Left ventricle myocardium inferior (tissue), 1 donor: ENCODE measurements at regions not wholly inside any gene's neighbourhood (a gene's known extent, or its start where the extent isn't known, plus 50 kb on each side); places are given as distances from the start of the nearest gene placed in this dataset.
"Not testable (repeated sequence)": the region's sequence is repeated elsewhere in the genome, so short reads cannot be mapped to it uniquely, and the experiment has no call there.

ENCODE experiments used
- DNase-seq: peaks from one replicate; pipeline ENCODE4 v3.0.0-alpha.2; 2020
- H3K27ac ChIP-seq: fragments of 200-600 bp; replicated peaks from 2 replicates; pipeline ENCODE4 v1.8.0; 2021
- H3K27me3 ChIP-seq: fragments of 200-600 bp; 2 replicates; pipeline ENCODE4 v1.8.0; 2021; ENCODE audit warnings: low read depth
- H3K36me3 ChIP-seq: fragments of 200-600 bp; 2 replicates; pipeline ENCODE4 v1.8.0; 2021
- H3K4me1 ChIP-seq: fragments of 200-600 bp; 2 replicates; pipeline ENCODE4 v1.8.0; 2021
- H3K4me3 ChIP-seq: fragments of 200-600 bp; 2 replicates; pipeline ENCODE4 v1.8.0; 2021; ENCODE audit warnings: mild to moderate bottlenecking, moderate library complexity
- H3K9me3 ChIP-seq: fragments of 200-600 bp; replicated peaks from 2 replicates; pipeline ENCODE4 v1.8.0; 2021
- intact Hi-C: fragments of 100-400 bp; cut with micrococcal nuclease; formaldehyde crosslinking; loops from one replicate; pipeline ENCODE4 v1.11.0; 2022
- TF ChIP-seq, protein P1 (sequence below): fragments of 200-600 bp; IDR thresholded peaks from 2 replicates; pipeline ENCODE4 v1.8.0; 2021; ENCODE audit warnings: antibody characterized with exemption, mild to moderate bottlenecking, borderline replicate concordance
- donor health status: DM: no; HTN: yes; CAD: no; lungs with severe emphysema.

DNA sequence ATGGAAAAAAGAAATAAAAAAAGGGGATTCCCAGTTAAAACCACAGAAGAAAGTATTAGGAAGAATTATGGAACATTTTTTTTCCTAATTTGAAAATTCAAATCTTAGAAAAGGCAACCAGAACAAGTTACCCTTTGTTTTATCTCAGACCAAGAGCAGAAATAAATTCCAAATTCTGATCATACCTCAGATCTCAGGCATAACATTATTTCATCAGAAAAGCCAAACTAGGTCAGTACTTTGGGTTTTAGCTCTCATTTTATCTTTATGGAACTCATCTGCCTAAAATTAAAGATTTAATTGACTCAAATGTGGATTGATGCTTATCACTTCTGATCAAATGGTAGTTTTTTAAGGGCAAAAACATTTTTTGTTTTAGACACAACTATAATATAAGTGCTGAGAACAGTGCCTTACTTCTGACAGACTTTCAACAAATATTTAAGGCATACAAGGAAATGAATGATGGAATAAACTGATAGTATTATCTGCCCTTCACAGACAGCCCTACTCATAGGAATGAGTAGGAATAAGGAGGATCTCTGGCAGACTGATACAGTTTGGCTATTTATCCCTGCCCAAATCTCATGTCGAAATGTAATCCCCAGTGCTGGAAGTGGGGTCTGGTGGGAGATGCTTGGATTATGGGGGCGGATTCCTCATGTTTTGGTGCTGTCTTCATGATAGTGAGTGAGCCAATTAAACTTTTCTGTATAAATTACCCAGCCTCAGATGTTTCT lies 245.3 kb upstream of the PITX2 start:
- H3K4me3 ChIP-seq = no peak overlapping the region
- DNase-seq = no peak
- H3K4me1 ChIP-seq = peaks cover 5% of the 10 kb centered on the region
- H3K27ac ChIP-seq = no peak overlapping the region
- H3K27me3 ChIP-seq = no peaks in the 10 kb centered on the region
- intact Hi-C loops = no loop called here
- H3K9me3 ChIP-seq = no peaks in the 10 kb centered on the region
- H3K36me3 ChIP-seq = no peaks in the 10 kb centered on the region
- TF ChIP-seq, protein P1, sequence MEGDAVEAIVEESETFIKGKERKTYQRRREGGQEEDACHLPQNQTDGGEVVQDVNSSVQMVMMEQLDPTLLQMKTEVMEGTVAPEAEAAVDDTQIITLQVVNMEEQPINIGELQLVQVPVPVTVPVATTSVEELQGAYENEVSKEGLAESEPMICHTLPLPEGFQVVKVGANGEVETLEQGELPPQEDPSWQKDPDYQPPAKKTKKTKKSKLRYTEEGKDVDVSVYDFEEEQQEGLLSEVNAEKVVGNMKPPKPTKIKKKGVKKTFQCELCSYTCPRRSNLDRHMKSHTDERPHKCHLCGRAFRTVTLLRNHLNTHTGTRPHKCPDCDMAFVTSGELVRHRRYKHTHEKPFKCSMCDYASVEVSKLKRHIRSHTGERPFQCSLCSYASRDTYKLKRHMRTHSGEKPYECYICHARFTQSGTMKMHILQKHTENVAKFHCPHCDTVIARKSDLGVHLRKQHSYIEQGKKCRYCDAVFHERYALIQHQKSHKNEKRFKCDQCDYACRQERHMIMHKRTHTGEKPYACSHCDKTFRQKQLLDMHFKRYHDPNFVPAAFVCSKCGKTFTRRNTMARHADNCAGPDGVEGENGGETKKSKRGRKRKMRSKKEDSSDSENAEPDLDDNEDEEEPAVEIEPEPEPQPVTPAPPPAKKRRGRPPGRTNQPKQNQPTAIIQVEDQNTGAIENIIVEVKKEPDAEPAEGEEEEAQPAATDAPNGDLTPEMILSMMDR = no peak

DNA sequence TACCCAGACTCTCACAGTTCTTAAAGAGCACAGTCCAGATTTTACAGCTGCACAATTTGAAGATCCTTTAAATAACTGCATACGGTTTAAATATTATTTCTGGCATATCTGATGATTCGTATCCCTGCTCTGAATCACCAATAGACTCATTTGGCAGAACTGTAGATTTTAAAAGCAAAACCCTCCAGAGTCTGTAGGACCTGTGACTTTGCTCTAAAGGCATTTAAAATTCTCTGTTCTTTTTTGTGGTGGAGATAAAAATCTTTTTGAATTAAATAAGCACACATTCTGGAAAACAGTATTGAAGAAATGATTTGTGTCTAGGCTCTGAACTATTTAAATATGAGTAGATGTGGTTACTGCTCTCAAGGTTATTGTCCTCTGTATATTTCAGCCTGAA lies 246.2 kb upstream of the PITX2 start:
- no peak overlapping the region for H3K27ac ChIP-seq

DNA sequence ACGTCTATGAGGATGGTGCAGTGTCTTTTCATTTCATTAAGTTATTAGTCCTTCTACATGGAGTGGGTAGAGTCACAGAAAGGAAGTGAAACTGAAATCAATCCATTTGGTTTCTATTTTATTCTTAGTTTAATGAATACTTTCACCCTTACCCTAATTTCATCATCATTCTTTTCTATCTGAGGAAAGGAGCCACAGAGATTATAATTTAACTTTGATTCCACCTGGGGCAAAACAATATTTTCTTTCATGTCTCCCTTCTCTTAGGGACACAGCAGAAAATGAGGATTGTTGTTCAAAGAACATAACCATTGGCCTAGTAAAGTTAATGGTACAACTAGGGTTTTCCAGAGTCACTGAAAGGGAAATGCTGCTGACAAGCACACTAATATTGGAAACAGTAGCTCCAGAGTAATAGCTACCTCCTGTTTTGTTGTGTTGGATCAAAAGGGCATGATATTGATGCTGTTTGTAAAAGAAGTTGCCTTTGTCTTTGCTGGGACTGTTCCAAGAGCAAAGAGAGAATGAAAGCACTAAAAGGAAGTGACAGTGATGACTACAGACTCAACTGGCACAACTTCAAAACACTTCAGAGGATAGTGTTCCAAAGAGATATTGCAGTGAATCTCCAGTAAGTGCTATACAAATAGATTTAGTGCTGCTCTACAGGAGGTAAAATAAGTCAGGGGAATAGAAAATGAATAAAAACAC lies 247.1 kb upstream of the PITX2 start:
- TF ChIP-seq, protein P1 = no peak
- Histone ChIP-seq H3K27ac (no peak overlapping the region), H3K27me3 (no peaks in the 10 kb centered on the region), H3K4me1 (peaks cover 5% of the 10 kb centered on the region), H3K36me3 (no peaks in the 10 kb centered on the region), H3K9me3 (no peaks in the 10 kb centered on the region), H3K4me3 (no peak overlapping the region)
- no peak for DNase-seq
- intact Hi-C loops = no loop called here

More for the DNA sequence above, 246.2 kb upstream of the PITX2 start:
- TF ChIP-seq, protein P1 = no peak
- DNase-seq = no peak
- Histone ChIP-seq H3K36me3 (no peaks in the 10 kb centered on the region), H3K4me3 (no peak overlapping the region), H3K4me1 (peaks cover 5% of the 10 kb centered on the region), H3K27me3 (no peaks in the 10 kb centered on the region), H3K9me3 (no peaks in the 10 kb centered on the region)
- intact Hi-C loops = no loop called here

DNA sequence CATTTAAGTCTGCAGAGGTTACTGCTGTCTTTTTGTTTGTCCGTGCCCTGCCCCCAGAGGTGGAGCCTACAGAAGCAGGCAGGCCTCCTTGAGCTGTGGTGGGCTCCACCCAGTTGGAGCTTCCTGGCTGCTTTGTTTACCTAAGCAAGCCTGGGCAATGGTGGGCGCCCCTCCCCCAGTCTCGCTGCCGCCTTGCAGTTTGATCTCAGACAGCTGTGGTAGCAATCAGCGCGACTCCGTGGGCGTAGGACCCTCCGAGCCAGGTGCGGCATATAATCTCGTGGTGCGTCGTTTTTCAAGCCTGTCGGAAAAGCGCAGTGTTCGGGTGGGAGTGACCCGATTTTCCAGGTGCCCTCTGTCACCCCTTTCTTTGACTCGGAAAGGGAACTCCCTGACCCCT lies 253.3 kb upstream of the PITX2 start:
- H3K27me3 ChIP-seq, intact Hi-C loops, H3K36me3 ChIP-seq, H3K4me3 ChIP-seq, H3K4me1 ChIP-seq, H3K9me3 ChIP-seq, DNase-seq, H3K27ac ChIP-seq: not testable (repeated sequence)

DNA sequence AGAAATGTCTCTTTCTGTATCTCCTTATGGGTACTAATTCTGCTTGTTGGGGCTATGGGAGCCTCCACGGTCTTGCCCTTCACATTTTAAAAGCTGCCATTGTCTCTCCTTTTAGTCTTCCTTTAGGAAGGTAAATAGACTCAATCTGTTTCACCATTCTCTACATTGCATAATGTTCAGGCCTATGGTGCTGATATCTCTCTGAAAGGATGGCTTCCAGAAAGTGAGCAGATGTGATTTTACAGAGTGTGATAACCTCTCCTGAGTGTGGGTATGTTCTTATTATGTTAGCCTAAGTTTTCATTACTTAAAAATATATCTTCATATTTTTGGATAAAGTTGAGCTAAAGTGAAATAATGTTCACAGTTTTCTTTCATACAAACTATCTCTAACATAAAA lies 254.0 kb upstream of the PITX2 start:
- no peaks in the 10 kb centered on the region for H3K4me1 ChIP-seq
- H3K9me3 ChIP-seq = no peaks in the 10 kb centered on the region
- no peaks in the 10 kb centered on the region for H3K36me3 ChIP-seq
- no peak for DNase-seq
- intact Hi-C loops = no loop called here
- H3K4me3 ChIP-seq = no peak overlapping the region
- H3K27me3 ChIP-seq = no peaks in the 10 kb centered on the region
- H3K27ac ChIP-seq = no peak overlapping the region
- TF ChIP-seq, protein P1 = no peak

DNA sequence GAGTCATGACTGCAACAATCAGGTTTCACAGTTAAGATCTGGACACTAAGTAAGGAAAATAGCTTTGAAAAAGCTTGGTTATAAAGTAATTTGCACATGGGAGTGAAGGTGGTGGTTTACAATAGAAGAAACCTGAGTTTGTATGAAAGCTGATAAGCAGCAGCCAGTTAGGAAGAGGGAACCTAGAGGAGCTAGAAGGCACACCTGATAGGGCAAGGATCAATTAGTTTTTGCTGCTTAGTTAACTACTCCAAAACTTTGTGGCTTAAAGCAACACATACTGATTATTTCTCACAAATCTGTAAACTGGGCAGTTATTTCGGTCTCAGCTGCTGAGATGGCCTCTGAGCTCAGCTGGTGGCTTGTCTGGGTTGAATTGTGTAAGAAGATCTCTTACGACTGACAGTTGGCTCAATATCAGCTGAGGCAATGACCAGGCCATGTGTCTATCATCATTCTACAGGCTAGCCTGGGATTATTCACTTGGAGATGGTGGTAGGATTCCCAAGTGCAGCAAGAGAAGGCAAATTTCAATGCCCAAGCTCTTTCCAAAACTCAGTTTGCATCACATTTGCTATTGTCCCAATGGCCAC lies 255.0 kb upstream of the PITX2 start:
- no peak for DNase-seq
- intact Hi-C loops = no loop called here
- TF ChIP-seq, protein P1 = no peak
- Histone ChIP-seq H3K4me1 (no peaks in the 10 kb centered on the region), H3K27ac (no peak overlapping the region), H3K9me3 (no peaks in the 10 kb centered on the region), H3K27me3 (no peaks in the 10 kb centered on the region), H3K4me3 (no peak overlapping the region), H3K36me3 (no peaks in the 10 kb centered on the region)
